HL-60 (cell line): ENCODE measurements at regions not wholly inside any gene's neighbourhood (a gene's known extent, or its start where the extent isn't known, plus 50 kb on each side); places are given as distances from the start of the nearest gene placed in this dataset.

Experiments
- DNase-seq, 2 experiments: peaks; one replicate each; pipeline ENCODE4 v3.0.0-alpha.2; 2010 to 2020; ENCODE audit warnings: low read depth in 1 of 2, low spot score in 1 of 2
- H3K27ac ChIP-seq: fragments of 250-450 bp; sonication (Bioruptor Pico); replicated peaks from 2 replicates; pipeline ENCODE4 v1.5.1; 2020; ENCODE audit warnings: mild to moderate bottlenecking, moderate library complexity
- H3K27me3 ChIP-seq: fragments of 250-450 bp; sonication (Bioruptor Pico); 2 replicates; pipeline ENCODE4 v1.5.1; 2021; ENCODE audit warnings: mild to moderate bottlenecking, moderate library complexity; ENCODE audit not compliant: insufficient read depth, poor library complexity, severe bottlenecking
- H3K4me3 ChIP-seq: replicated peaks from 2 replicates; pipeline ENCODE4 v1.5.1; 2011; ENCODE audit warnings: mild to moderate bottlenecking, control low read depth, low read length; ENCODE audit not compliant: insufficient read depth
- CTCF ChIP-seq: IDR thresholded peaks from one replicate; pipeline ENCODE4 v1.5.1; 2011; ENCODE audit warnings: low read length, control low read depth, inconsistent platforms; ENCODE audit not compliant: insufficient read depth
- GABPA ChIP-seq: IDR thresholded peaks from 2 replicates; pipeline ENCODE4 v1.6.1; 2012; ENCODE audit warnings: low read depth
- POLR2AphosphoS5 ChIP-seq: IDR thresholded peaks from 2 replicates; pipeline ENCODE4 v1.6.1; 2012; ENCODE audit warnings: low read depth
- SPI1 ChIP-seq: IDR thresholded peaks from 2 replicates; pipeline ENCODE4 v1.6.1; 2012; ENCODE audit warnings: low read depth, mild to moderate bottlenecking, borderline replicate concordance
- TF ChIP-seq, protein P1 (sequence below): IDR thresholded peaks from 2 replicates; pipeline ENCODE4 v1.6.1; 2012; ENCODE audit warnings: low read depth; ENCODE audit not compliant: insufficient replicate concordance

DNA sequence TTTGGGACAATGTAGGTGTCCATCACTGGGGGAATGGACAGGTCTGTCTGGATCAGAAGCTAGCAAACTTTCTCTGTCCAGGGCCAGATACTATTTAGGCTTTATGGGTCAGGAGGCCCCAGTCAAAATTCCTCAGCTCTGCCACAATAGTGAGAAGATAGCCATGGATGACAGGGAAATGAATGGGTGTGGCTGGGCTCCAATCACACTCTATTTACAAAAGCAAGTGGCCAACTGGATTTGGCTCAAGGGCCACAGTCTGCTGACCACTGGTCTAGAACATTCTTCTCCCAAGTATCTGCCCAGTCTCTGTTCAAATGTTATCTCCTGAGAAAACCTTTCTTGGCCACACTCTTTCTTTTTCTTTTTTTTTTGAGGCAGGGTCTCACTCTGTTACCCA lies 339.9 kb downstream of the SOX9 start:
- DNase-seq, result no peak
- TF ChIP-seq, protein P1, sequence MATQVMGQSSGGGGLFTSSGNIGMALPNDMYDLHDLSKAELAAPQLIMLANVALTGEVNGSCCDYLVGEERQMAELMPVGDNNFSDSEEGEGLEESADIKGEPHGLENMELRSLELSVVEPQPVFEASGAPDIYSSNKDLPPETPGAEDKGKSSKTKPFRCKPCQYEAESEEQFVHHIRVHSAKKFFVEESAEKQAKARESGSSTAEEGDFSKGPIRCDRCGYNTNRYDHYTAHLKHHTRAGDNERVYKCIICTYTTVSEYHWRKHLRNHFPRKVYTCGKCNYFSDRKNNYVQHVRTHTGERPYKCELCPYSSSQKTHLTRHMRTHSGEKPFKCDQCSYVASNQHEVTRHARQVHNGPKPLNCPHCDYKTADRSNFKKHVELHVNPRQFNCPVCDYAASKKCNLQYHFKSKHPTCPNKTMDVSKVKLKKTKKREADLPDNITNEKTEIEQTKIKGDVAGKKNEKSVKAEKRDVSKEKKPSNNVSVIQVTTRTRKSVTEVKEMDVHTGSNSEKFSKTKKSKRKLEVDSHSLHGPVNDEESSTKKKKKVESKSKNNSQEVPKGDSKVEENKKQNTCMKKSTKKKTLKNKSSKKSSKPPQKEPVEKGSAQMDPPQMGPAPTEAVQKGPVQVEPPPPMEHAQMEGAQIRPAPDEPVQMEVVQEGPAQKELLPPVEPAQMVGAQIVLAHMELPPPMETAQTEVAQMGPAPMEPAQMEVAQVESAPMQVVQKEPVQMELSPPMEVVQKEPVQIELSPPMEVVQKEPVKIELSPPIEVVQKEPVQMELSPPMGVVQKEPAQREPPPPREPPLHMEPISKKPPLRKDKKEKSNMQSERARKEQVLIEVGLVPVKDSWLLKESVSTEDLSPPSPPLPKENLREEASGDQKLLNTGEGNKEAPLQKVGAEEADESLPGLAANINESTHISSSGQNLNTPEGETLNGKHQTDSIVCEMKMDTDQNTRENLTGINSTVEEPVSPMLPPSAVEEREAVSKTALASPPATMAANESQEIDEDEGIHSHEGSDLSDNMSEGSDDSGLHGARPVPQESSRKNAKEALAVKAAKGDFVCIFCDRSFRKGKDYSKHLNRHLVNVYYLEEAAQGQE, result no peak
- TF ChIP-seq POLR2AphosphoS5 (no peak), CTCF (no peak), GABPA (no peak), SPI1 (no peak)
- H3K27ac ChIP-seq, result no peak overlapping the region
- H3K4me3 ChIP-seq, result no peak overlapping the region
- H3K27me3 ChIP-seq, result no peaks in the 10 kb centered on the region

- Histone ChIP-seq H3K27ac (no peak overlapping the region), H3K4me3 (no peak overlapping the region), H3K27me3 (no peaks in the 10 kb centered on the region)
- TF ChIP-seq, protein P1, result no peak
- TF ChIP-seq SPI1, result no peak
- no peak for TF ChIP-seq GABPA
- TF ChIP-seq POLR2AphosphoS5, result no peak
- no peak for TF ChIP-seq CTCF
- no peak for DNase-seq
These were observed 340.9 kb downstream of the SOX9 start for GRCh38 chr17:72461757-72462156.

DNA sequence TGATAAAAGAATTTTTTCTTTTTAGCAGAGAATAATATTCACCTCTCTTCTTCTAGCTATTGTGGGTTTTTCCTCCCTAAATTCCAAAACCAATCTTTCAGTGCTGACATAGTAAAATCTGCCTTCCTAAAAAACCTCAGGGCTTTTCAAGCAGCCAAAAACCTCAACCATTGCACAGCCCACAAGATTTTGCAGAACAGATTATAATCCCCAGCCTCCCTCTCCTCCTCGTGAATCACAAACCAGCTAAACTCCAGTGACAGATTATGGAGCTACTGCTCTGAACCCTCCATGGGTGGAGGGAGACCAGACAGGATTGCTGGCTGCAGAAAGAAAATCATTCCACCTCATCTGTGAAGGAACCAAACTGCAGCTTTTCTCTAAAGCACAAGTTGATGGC lies 341.6 kb downstream of the SOX9 start:
- H3K27ac ChIP-seq, result no peak overlapping the region
- H3K27me3 ChIP-seq, result peaks cover 1% of the 10 kb centered on the region
- no peak for DNase-seq
- no peak overlapping the region for H3K4me3 ChIP-seq
- TF ChIP-seq SPI1 (no peak), CTCF (no peak), POLR2AphosphoS5 (no peak), GABPA (no peak)
- TF ChIP-seq, protein P1, result no peak
